Stimulated activated CD4-positive, alpha-beta T cell treated with anti-CD3 and anti-CD28 coated beads, Interleukin-2, amount 100 ng/mL, for 24 hours (primary cell): ENCODE measurements at regions not wholly inside any gene's neighbourhood (a gene's known extent, or its start where the extent isn't known, plus 50 kb on each side); places are given as distances from the start of the nearest gene placed in this dataset.
"Not testable (repeated sequence)": the region's sequence is repeated elsewhere in the genome, so short reads cannot be mapped to it uniquely, and the experiment has no call there.

Experiments used
- DNase-seq, 2 donors: peaks; one replicate each; pipeline ENCODE4 v3.0.0-alpha.2; 2020

DNA sequence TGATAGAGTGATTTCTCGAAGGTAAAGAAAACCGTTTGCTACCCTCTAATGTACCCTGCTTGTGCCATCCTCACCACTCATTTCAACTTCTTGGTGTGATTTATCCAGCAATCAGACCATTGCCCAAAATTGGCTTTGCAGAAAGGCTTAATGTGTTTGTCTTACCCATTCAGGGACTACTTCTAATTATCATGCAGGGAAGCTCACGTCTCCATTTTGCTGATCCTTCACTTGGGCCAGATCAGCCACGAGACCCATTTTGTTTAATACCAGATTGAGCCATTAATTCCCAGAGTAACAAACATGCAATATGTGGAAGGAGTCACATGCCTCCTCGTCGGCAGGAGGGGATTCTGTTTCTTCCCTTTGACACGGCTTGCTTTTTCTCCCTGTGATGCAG, 51.1 kb upstream of the CRY1 start:
- DNase-seq: no peak

DNA sequence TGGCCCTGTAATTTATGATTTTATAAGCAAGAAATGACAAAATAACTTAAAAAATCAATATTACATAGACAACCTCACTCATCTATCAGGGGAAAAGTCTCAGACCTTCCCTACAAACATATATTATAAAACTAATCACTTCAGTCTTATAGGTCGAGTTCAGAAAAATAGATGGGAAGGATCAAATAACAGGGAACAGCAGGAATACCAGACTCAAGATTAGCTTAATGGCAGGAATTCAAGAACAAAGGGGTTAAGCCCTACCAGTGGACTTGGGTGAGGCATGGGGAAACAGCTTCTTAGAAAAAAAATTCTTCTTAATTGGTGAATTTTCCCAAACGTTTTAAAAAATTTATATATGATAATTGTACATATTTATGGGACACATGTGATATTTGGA, 51.6 kb upstream of the CRY1 start:
- DNase-seq: no peak

DNA sequence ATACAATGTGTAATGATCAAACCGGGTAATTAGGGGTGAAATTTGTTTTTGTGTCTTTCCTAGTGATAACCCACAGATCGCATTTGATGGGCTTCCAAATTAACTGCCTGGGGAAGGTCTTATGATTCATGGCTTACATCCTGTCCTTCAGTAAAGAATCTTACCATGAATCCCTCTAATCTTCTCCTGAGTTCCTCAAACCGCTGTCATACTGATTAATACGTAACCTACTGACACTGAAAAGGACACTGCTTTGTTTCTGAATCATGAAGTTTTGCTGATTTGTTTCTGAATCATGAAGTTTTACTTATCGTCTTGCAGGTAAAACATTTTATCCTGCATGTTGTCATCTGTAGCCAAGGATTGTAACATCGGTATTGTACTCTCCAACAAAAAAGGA, 52.0 kb upstream of the CRY1 start:
- DNase-seq: no peak

DNA sequence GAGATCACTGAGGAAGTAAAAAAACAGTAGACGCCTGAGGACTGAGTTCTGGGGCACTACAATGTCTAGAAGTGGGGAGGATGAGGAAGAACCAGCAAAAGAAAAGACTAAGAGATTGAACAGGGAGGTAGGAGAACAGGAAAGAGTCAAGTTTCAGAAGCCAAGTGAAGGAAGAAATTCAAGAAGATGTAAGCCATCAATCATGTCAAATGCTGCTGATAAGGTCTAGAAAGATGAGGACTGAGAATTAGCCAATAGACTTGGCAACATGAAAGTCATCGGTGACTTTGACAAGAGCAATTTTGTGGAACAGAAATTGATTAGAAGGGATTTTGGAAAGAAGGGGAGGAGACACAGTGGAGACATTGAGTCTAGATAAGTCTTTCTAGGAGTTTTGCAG, 54.8 kb upstream of the CRY1 start:
- DNase-seq: no peak

DNA sequence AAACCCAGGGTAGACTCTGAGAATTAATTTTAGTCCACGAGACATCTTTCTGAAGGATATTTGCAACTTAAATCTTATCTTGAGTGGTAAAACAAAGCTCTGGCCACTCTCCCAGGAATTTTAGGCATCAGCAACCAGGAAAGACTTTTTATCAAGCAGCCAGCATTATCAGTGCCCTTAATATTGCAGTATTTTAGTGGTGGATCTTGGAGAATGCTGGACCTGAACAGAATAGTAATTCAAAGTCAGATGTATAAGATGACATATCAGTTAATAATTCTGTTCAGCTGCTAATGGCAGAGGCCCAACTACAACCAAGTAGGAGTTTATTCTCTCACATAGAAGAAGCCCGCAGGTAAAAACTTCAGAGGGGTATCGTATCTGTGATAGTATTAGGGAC, 59.0 kb upstream of the CRY1 start:
- DNase-seq: no peak

DNA sequence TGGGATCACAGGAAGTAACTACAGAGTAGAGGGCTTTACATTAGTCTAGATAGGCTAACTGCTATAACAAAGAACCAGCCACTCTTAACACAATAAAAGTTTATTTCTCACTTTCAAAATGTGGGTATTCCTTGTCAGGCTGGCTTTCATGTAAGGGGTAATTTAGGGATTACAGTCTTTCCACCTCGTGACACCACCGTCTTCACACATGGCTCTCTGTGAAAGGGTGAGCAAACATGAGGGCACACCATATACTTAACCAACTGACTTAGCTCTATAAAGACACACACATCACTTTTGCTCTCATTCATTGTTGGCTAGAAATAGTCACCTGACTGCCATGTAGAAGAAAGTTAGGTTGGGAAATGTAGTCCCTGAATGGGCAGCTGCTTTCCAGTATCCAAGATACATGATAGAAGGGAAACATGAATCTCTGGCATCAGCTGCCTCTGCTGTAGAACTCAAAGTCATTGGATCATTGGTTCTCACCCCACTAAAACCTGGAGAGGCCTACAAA, 66.1 kb upstream of the CRY1 start:
- no peak for DNase-seq

DNA sequence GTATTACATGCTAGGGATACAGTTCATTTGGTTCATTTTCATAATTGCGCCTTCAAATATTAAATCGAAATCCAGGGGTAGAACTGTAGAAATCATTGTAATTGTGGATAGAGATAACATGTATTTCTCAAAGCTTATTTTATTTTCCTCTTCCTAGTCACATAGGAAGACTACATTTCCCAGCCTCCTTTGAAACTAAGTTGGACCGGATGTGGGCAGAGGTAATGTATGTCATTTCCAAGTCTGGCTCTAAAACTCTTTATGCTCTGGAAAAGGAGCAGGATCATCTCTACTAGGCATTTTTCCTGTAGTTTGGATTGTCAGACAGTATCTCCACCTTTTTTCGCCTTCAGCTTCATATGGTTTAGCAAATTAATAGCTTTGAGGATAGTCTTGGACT, 70.1 kb upstream of the CRY1 start:
- no peak for DNase-seq

DNA sequence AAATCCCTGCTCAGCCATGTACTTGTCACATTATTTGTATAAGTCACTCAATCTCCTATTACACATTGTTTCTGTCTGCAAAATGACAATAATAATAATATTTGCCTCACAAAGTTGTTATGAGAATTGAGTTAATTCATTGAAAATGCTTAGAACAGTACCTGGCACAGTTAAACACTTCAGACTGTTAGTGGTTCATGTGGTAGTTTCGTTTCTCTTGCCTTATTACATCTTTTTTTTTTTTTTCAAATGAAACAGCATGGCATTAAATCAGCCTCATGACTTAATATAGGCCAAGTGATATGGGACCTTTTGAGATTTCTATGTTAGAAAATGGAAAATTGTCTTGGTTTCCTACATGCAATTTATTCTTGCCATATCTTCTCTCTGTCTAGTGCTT, 71.0 kb upstream of the CRY1 start:
- DNase-seq: no peak

DNA sequence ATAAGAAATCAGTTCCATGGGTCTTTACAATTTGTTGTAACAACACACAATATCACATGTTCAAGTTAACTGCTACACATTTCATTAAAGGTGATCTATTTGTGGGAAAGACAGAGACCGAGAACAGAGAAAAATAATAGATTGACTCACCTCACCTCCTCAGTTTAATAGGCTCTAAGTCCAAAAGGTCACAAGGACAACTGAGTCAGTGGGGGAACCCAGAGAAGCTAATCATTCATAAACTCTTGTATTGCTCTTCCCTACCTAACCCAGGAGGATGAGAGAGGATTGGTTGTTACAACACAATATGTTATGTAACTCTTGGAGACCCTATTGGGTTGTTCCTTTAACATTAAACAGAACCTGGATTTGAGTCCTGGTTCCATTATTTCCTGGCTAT, 72.2 kb upstream of the CRY1 start:
- no peak for DNase-seq

DNA sequence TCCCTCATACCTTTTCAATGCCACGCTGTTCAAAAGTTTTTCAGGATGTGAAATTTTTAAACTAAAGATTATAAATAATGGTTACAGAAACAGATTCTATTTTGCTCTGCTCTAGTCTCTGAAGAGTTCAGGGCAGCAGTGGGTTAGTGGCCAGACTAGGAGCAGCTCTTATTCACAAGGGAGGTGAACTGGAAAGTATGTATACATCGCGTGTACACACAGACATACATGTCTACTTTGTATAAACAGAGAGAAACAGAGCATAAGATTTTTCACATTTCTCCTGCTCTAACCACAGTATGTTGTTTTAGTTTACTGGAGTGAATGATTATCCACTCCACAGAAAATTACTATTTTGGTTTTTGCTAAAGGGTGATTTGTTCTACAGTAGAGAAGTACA, 74.4 kb upstream of the CRY1 start:
- no peak for DNase-seq

DNA sequence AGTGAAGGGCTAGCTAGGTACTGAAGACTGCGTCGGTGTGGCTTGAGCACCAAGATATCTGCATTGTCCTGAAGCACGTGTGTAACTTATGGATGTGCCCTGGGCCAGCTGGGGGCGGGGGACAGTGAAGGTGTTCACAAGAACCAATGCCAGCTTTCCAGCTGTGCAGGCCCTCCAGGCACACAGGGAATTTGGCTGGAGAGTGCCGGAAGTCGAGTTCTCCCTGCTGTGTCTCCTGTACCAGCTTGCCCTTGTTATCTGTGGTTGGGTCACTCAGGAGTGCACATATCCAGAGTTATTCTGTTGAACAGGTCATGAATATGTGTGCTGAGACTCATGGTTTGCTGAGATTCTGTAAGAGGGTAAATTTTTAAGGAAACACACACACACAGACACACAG, 75.9 kb upstream of the CRY1 start:
- no peak for DNase-seq

DNA sequence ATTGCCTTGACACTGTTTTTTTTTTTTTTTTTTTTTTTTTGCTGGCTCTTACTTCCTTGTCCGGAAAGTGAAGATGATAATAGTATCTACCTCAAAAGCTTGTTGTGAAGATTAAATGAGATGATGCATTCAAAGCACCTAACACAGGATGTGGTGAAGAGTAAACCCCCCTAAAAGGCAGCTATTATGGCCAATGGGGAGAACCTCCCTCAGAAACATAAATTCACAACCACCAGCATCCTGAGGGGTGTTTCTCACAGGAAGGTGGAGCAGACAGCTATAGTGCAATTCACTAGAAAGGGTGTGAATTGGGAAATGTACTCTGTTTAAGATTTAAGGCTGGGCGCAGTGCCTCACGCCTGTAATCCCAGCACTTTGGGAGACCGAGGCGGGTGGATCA, 85.4 kb upstream of the CRY1 start:
- no peak for DNase-seq

DNA sequence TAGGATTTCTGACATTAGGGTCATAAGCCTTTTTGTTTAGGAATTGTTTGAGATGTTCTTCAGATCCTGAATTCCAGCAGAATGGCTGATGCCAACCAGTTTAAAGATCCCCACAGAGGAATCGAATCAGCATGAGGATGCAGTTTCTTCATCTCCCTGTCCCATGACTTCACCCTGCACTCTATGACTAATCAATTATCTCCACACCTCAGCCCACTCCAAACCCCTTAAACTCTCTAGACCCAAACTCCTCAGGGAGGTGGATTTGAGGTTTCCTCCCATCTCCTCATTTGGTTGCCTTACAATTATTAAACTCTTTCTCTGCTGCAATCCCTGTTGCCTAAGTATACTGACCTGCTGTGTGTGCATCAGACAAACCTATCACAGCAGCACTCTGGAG, 86.5 kb upstream of the CRY1 start:
- no peak for DNase-seq

DNA sequence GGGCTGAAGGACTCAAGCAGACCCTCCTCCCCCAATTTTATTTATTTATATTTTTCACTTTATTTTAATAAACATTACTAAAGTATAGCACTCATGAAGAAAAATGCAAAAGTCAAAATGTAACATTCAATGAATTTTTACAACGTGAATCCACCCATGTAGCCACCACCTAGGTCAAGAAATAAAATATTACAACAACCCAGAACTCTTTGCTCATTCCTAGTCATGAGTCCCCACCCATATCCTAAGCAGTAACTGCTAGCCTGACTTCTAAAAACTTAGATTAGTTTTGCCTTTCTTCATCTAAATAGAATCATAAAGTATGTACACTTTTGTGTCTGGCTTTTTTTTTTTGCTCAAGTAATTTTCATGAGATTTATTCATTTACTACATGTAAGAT, 86.9 kb upstream of the CRY1 start:
- DNase-seq: no peak

DNA sequence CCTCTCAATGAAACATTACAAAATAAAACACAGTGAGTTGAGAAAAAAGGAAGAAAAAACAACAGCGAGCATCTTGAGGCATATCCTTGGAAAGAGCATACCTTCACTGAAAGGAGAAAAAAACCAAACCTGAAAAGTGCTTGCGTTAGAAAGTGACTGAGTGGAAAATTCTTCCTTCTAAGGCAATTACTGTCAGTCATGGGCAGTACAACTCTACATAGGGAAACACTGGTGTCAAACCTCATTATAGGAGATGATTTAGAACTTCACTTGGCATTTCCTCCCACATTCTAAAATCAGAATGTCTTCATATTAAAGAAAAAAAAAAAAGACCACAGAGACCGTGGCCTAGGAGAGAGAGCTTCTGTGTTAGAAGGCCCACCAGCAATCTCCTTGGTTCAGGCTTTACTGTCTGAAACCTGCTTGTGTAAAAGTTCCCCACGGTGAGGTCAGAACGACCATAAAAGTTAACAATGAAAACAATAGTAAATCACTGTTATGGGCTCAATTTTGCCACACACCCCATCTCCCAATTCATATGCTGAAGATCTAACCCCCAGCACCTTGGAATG, 91.1 kb upstream of the CRY1 start:
- no peak for DNase-seq

DNA sequence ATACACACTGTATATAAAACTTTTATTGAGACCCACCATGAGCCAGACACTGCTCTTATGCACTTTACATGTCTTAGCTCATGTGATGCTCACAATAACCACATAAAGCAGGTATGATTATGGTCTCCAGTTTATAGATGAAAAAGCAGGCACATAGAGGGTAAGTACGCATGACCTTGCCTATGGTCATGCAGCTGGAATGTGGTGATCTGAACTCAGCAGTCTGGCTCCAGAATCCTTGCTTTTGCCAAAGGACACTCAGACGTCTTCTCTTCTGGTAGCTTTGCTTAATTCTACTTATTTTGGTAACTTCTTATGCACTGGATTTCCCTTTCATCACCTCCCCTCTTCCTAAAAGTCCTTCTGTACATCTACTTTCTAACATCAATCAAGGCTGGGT, 103.3 kb upstream of the CRY1 start:
- DNase-seq: no peak

DNA sequence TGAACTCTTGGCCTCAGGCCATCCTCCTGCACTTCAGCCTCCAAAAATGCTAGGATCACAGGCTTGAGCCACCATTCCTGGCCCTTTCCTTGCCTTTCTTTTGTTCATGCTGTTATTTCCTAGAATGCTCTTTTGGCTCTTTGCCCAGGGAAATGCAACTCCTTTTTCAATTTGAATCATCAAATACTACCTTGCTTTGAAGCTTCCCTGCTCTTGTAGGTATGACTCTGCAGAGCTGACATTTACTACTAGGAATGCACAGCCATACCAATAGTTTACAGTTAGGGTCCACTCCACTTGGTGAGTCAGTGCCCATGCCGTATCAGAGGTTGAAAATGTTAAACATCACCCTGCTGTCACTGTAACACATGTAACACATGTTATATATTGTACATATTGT, 107.0 kb upstream of the CRY1 start:
- DNase-seq: no peak

DNA sequence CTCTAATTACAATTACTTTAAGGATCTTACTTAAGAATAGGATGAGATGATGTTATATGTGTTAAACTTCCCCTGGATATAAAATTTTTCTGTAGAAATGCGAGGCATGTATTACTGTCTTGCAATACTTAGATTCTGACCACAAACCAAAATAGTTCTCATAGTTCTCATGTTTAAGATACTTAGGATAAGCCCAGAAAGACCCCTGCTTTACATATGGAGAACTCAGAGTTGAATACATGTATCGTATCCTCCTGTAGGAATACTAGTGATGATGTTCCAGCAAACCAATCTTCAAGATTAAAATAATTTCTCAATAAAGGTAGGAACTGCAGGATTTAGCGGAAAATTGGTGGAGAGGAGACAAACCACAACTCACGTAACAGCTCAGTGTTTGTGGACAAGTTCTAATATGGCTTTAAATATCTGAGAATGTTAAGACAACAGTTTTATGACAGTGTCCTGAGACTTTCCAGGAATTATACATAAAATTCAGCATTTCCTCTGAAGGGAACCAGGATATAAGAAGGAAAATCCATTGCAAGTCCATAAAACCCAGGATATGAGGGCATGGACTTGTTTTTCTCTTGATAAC, 114.7 kb upstream of the CRY1 start:
- no peak for DNase-seq

DNA sequence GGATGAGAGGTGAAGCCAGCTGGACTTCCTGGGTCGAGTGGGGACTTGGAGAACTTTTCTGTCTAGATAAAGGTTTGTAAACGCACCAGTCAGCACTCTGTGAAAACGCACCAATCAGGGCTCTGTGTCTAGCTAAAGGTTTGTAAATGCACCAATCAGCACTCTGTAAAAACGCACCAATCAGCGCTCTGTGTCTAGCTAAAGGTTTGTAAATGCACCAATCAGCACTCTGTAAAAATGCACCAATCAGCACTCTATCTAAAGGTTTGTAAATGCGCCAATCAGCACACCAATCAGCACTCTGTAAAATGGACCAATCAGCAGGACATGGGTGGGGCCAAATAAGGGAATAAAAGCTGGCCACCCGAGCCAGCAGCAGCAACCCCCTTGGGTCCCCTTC, 116.4 kb upstream of the CRY1 start:
- DNase-seq: not testable (repeated sequence)

DNA sequence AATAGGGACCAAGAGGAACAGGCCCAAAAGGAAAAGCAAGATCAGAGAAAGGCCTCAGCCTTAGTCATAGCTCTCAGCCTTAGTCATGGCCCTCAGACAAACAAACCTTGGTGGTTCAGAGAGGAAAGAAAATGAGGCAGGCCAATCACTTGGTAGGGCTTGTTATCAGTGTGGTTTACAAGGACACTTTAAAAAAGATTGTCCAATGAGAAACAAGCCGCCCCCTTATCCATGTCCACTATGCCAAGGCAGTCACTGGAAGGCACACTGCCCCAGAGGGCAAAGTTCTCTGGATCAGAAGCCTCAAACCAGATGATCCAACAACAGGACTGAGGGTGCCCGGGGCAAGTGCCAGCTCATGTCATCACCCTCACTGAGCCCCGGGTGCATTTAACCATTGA, 121.0 kb upstream of the CRY1 start:
- DNase-seq: not testable (repeated sequence)

DNA sequence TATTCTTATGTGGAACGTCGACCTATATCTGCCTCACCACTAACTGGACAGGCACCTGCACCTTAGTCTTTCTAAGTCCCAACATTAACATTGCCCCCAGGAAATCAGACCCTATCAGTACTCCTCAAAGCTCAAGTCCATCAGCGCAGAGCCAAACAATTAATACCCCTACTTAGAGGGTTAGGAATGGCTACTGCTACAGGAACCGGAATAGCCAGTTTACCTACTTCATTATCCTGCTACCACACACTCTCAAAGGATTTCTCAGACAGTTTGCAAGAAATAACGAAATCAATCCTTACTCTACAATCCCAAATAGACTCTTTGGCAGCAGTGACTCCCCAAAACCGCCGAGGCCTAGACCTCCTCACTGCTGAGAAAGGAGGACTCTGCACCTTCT, 123.1 kb upstream of the CRY1 start:
- DNase-seq: not testable (repeated sequence)

DNA sequence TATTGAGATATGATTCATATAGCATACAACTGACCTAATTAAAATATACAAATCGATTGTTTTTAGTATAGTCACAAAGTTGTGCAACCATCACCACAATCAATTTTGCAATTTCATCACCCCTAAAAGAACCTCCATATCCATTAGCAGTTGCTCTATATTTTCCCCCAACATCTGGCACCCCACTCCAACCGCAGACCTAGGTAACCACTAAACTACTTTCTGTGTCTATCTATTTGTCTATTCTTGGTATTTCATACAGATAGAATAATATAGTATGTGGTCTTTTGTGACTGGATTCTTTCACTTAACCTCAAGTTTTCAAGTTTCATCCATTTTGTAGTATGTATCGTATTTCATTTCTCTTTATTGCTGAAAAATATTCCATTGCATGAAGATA, 126.0 kb upstream of the CRY1 start:
- no peak for DNase-seq

DNA sequence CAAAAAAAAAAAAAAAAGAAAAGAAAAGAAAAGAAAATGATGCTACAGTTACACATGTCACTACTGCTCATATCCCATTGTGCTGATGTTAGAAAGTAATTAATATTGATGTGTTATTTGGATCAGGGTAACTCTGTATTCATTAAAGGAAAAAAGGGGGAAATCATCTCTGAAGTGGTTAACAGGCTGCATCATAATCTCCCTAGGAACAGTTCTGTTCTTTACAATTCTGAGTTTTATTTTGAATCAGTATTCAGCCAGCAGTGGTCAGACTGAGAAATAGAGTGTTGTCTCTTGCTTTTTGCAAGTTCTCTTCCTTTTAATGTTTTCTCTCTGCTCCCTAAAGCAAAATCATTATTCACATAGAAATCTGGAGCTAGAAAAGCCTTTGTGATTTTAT, 128.6 kb upstream of the CRY1 start:
- no peak for DNase-seq

DNA sequence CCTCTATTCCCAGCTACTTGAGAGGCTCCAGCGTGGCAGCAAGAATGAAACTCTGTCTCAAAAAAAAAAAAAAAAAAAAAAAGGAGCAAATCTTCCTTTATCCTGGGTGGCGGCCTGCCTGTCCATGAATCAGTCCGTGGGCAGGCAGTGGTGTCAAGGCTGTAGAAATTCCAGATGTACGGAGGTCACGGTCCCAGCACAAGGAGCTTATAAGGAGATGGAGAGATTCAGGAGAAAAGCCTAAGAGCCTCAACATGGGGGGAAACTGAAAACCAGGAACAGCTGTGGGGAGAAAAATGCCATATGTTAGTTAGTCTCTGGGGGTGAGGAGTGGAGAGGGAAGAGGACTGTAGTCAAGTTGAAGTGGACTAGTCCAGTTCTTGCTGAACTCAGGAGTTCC, 130.5 kb upstream of the CRY1 start:
- no peak for DNase-seq

DNA sequence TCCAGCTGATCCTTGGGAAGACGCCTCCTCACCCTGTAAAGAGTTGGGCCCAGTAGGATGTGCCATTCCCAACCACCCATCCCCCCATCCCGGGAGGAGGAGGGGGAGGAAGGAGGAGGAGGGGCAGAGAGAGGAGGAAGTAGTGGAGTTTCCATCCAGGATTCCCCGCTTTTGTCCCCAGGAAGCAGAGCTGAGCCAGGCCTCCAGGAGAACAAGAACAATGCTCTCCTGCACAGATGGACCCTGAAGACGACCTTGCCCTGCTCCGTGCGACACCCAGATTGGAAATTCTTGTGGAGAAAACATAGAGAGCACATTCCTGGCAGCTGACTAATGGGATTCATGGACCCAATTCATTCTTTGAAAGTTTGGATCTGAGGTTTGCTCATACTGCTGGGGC, 132.3 kb upstream of the CRY1 start:
- DNase-seq: no peak
